GM13976 (cell line): ENCODE measurements at regions not wholly inside any gene's neighbourhood (a gene's known extent, or its start where the extent isn't known, plus 50 kb on each side); places are given as distances from the start of the nearest gene placed in this dataset.

Source experiments
- DNase-seq: peaks from one replicate; pipeline ENCODE4 v3.0.0; 2012; ENCODE audit warnings: low spot score
- in situ Hi-C: fragments of 300-500 bp; cut with MboI; formaldehyde crosslinking; loops from one replicate; pipeline ENCODE4 v1.12.0; 2022; ENCODE audit warnings: low sequenced_read_pairs, mixed read lengths, inconsistent platforms; ENCODE audit not compliant: unreplicated experiment
- TF ChIP-seq, protein P1 (sequence below): IDR thresholded peaks from 2 replicates; pipeline ENCODE4 v1.5.1; 2012; ENCODE audit warnings: borderline replicate concordance, mild to moderate bottlenecking; ENCODE audit not compliant: insufficient read depth; ENCODE audit errors: extremely low read depth, missing control alignments, control extremely low read depth

DNA sequence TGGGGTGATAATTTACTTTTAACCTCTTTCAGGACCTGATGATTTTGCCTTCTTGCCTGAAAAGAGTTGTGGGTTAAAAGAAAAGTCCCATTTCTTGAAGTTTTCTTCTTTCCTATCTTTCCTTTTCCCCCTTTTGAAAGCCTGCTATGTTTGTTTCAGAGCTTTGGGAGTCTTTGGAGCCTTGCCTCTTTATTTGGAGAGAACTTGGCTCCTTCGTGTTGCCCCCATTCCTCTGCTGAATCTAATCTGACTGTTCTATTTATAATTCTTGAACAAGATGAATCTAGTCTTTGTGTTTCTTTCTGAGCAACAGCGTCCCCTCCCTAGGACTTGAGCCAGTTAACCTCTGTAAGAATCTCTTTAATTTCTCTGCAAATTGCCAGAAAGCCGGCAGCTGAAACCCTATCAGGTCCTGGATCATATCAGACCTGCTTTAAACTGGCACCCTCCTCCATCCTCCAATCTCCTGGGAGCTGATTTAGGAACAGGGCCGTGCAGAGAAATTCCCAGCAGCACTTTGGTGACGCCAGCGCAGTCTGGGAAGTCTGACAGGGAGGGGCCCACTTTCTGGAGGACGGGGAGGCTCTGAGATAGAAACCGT is 289.1 kb upstream of the SORL1-AS1 start:
- in situ Hi-C loops = no loop called here
- TF ChIP-seq, protein P1, sequence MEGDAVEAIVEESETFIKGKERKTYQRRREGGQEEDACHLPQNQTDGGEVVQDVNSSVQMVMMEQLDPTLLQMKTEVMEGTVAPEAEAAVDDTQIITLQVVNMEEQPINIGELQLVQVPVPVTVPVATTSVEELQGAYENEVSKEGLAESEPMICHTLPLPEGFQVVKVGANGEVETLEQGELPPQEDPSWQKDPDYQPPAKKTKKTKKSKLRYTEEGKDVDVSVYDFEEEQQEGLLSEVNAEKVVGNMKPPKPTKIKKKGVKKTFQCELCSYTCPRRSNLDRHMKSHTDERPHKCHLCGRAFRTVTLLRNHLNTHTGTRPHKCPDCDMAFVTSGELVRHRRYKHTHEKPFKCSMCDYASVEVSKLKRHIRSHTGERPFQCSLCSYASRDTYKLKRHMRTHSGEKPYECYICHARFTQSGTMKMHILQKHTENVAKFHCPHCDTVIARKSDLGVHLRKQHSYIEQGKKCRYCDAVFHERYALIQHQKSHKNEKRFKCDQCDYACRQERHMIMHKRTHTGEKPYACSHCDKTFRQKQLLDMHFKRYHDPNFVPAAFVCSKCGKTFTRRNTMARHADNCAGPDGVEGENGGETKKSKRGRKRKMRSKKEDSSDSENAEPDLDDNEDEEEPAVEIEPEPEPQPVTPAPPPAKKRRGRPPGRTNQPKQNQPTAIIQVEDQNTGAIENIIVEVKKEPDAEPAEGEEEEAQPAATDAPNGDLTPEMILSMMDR = no peak
- no peak for DNase-seq

DNA sequence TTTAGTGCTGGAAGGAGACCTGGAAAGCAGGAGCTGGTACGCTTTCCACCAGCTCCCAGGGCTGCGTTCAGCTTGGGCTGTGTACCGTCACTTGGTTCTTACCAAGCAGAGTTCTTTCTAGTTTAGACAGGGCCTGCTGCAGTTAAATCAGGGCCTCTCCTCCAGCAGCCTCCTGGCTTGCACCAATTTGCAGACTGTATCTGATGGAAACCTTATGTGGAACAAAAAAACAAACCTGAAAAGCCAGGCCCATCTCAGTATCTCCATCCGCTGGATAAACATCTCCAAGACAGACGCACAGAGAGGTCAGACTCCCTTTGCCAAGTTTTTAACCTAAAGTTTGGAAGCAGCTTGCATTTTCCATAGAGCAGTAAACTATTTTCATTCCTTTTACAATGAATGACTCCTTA is 288.6 kb upstream of the SORL1-AS1 start:
- in situ Hi-C loops = no loop called here
- TF ChIP-seq, protein P1 = no peak
- DNase-seq = no peak

DNA sequence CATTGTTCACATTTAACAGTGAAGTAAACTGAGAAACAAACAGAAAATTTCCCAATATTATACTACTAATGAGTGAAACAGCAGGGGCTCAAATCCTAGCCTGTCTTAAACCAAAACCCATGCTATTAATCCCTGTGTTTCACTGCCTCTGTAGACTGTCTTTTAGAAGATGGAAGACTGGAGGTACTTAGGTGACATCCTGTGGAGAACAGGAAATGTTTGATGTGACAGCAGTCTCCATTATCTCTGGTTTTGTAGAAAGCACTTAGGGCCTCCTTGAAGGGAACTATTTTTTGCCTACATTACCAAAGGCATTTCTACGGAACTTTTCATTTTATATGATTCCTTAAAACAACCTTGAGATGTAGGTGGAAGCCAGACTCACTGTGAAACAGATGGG is 288.1 kb upstream of the SORL1-AS1 start:
- TF ChIP-seq, protein P1 = no peak
- DNase-seq = no peak
- in situ Hi-C loops = no loop called here

DNA sequence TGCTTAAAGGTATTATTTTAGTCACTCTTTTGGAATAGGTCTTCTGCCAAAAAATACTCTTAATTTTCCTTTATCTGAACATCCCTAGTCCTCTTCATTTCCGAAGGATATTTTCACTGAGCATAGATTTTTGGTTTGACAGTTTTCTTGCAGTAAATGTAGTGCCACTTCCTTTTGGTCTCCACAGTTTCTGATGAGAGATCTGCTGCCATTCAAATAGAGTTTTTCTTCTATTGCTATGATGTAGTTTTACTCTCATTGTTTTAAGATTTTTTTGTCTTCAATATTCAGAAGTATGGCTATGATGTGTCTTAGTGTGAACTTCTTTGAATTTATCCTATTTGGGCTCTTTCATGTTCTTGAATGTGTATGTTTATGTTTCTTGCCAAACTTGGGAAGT is 281.1 kb upstream of the SORL1-AS1 start:
- no peak for DNase-seq
- in situ Hi-C loops = no loop called here
- TF ChIP-seq, protein P1 = no peak

DNA sequence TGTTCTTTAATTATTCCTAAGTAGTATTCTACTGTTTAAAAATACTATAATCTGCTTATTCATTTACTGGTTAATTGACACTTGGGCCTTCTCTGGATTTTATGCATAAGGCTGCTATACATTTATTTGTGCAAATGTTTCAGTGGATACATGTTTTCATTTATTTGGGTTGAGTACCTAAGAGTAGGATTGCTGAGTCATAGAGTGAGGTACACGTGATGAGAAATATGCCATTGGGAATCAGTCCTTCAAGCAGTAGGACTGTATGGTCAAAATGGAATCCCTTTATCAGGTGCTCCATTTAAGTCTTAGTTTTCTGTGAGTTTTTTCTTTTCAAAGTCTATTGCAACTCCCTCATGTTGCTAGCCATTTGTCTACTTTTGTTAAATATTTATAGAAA is 275.2 kb upstream of the SORL1-AS1 start:
- in situ Hi-C loops = no loop called here
- TF ChIP-seq, protein P1 = no peak
- DNase-seq = no peak

DNA sequence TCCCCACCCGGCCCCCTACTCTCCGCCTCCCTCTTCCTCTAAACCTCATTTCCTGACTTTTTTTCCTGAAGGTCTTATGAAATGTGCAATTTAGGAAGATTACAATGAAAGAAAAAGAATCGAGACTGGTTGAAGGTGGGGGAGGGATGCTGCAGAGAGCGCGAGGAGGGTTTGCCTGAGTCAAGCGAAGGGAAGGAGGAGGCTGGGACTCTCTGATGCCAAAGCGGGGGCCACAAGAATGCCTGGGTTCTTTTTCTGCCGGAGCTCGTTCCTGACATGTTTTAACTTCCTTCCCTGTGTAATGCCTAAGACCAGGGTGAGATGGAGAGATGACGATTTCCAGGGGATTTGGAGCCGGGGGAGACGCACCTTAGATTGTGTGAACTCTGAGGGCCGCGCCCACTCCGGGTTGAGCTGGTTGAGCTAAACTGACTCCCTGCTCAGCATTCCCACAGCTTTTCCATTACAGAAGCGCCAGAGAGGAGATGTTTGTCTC is 270.5 kb upstream of the SORL1-AS1 start:
- DNase-seq = no peak
- TF ChIP-seq, protein P1 = no peak
- in situ Hi-C loops = no loop called here
